WTC11 (cell line): ENCODE measurements at regions not wholly inside any gene's neighbourhood (a gene's known extent, or its start where the extent isn't known, plus 50 kb on each side); places are given as distances from the start of the nearest gene placed in this dataset.

Source experiments
- ESRRA ChIP-seq: sonication (generic); formaldehyde crosslinking; IDR thresholded peaks from 2 replicates; pipeline ENCODE4 v1.8.1; 2022; ENCODE audit warnings: mild to moderate bottlenecking, missing genetic modification reagents, borderline replicate concordance
- JUN ChIP-seq: sonication (generic); formaldehyde crosslinking; IDR thresholded peaks from 2 replicates; pipeline ENCODE4 v1.8.0; 2023; ENCODE audit warnings: mild to moderate bottlenecking, missing genetic modification reagents
- TEAD1 ChIP-seq: sonication (generic); formaldehyde crosslinking; IDR thresholded peaks from 2 replicates; pipeline ENCODE4 v1.8.0; 2022; ENCODE audit warnings: mild to moderate bottlenecking, missing genetic modification reagents
- ZNF138 ChIP-seq: sonication (generic); formaldehyde crosslinking; conservative IDR thresholded peaks from 2 replicates; pipeline ENCODE4 v1.8.1; 2022; ENCODE audit warnings: mild to moderate bottlenecking, moderate library complexity, missing genetic modification reagents
- ZNF263 ChIP-seq: sonication (generic); formaldehyde crosslinking; IDR thresholded peaks from 2 replicates; pipeline ENCODE4 v1.8.1; 2022; ENCODE audit warnings: low read depth, mild to moderate bottlenecking, moderate library complexity, missing genetic modification reagents
- TF ChIP-seq, protein P1 (sequence below): fragments of 200-600 bp; IDR thresholded peaks from 2 replicates; pipeline ENCODE4 v1.8.0; 2022; ENCODE audit warnings: antibody characterized with exemption
- TF ChIP-seq, protein P2 (sequence below): sonication (generic); formaldehyde crosslinking; IDR thresholded peaks from 2 replicates; pipeline ENCODE4 v1.8.0; 2022; ENCODE audit warnings: mild to moderate bottlenecking, missing genetic modification reagents

- TF ChIP-seq TEAD1 (CRISPR knock-in tag) (no peak), ZNF138 (no peak), ZNF263 (no peak), JUN (no peak), ESRRA (CRISPR knock-in tag) (no peak)
- TF ChIP-seq, protein P1, sequence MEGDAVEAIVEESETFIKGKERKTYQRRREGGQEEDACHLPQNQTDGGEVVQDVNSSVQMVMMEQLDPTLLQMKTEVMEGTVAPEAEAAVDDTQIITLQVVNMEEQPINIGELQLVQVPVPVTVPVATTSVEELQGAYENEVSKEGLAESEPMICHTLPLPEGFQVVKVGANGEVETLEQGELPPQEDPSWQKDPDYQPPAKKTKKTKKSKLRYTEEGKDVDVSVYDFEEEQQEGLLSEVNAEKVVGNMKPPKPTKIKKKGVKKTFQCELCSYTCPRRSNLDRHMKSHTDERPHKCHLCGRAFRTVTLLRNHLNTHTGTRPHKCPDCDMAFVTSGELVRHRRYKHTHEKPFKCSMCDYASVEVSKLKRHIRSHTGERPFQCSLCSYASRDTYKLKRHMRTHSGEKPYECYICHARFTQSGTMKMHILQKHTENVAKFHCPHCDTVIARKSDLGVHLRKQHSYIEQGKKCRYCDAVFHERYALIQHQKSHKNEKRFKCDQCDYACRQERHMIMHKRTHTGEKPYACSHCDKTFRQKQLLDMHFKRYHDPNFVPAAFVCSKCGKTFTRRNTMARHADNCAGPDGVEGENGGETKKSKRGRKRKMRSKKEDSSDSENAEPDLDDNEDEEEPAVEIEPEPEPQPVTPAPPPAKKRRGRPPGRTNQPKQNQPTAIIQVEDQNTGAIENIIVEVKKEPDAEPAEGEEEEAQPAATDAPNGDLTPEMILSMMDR = no peak
- TF ChIP-seq, protein P2, sequence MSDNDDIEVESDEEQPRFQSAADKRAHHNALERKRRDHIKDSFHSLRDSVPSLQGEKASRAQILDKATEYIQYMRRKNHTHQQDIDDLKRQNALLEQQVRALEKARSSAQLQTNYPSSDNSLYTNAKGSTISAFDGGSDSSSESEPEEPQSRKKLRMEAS (CRISPR knock-in tag) = no peak
These were observed 1514.4 kb downstream of the BRD1 start for GRCh38 chr22:48313175-48313830.
